H9 (cell line): ENCODE measurements at regions not wholly inside any gene's neighbourhood (a gene's known extent, or its start where the extent isn't known, plus 50 kb on each side); places are given as distances from the start of the nearest gene placed in this dataset.

Experiments used
- DNase-seq: peaks from one replicate; pipeline ENCODE4 v3.0.0-alpha.2; 2017
- H2AFZ ChIP-seq: one replicate; pipeline ENCODE4 v1.6.1; 2013; ENCODE audit warnings: mild to moderate bottlenecking, low read length, control low read depth, moderate library complexity
- H2AK5ac ChIP-seq: 2 replicates; pipeline ENCODE4 v1.6.1; 2013; ENCODE audit warnings: low read length, control low read depth, mixed read lengths; ENCODE audit not compliant: insufficient read length
- H2BK120ac ChIP-seq: one replicate; pipeline ENCODE4 v1.6.1; 2013; ENCODE audit warnings: low read depth, mild to moderate bottlenecking, low read length, control low read depth, inconsistent platforms; ENCODE audit not compliant: poor library complexity, severe bottlenecking
- H2BK12ac ChIP-seq: 2 replicates; pipeline ENCODE4 v1.6.1; 2013; ENCODE audit warnings: low read length, control low read depth, mixed read lengths, low read depth; ENCODE audit not compliant: insufficient read length
- H2BK15ac ChIP-seq: 2 replicates; pipeline ENCODE4 v1.6.1; 2013; ENCODE audit warnings: low read depth, low read length, control low read depth
- H2BK20ac ChIP-seq: one replicate; pipeline ENCODE4 v1.6.1; 2013; ENCODE audit warnings: low read depth, mild to moderate bottlenecking, low read length, control low read depth, inconsistent platforms; ENCODE audit not compliant: poor library complexity, severe bottlenecking
- H2BK5ac ChIP-seq: 2 replicates; pipeline ENCODE4 v1.6.1; 2013; ENCODE audit warnings: low read length, control low read depth, mixed read lengths; ENCODE audit not compliant: insufficient read length
- H3K14ac ChIP-seq: 2 replicates; pipeline ENCODE4 v1.6.1; 2013; ENCODE audit warnings: low read length, control low read depth; ENCODE audit not compliant: insufficient read depth
- H3K18ac ChIP-seq: 2 replicates; pipeline ENCODE4 v1.6.1; 2013; ENCODE audit warnings: low read depth, mild to moderate bottlenecking, mixed read lengths, low read length, control low read depth; ENCODE audit not compliant: insufficient read length
- H3K23ac ChIP-seq: 2 replicates; pipeline ENCODE4 v1.6.1; 2013; ENCODE audit warnings: low read length, control low read depth, mixed read lengths, low read depth; ENCODE audit not compliant: insufficient read length
- H3K23me2 ChIP-seq: 2 replicates; pipeline ENCODE4 v1.6.1; 2013; ENCODE audit warnings: low read depth, mild to moderate bottlenecking, mixed read lengths, low read length, control low read depth; ENCODE audit not compliant: insufficient read length, poor library complexity, severe bottlenecking
- H3K27ac ChIP-seq: 2 replicates; pipeline ENCODE4 v1.5.1; 2013; ENCODE audit warnings: low read length, control low read depth, mixed read lengths, low read depth; ENCODE audit not compliant: insufficient read length
- H3K27me3 ChIP-seq: 2 replicates; pipeline ENCODE4 v1.6.1; 2013; ENCODE audit warnings: low read length, control low read depth, inconsistent platforms; ENCODE audit not compliant: insufficient read depth
- H3K4ac ChIP-seq: 2 replicates; pipeline ENCODE4 v1.6.1; 2013; ENCODE audit warnings: low read depth, mild to moderate bottlenecking, control low read depth, inconsistent platforms, low read length, moderate library complexity
- H3K4me1 ChIP-seq: 2 replicates; pipeline ENCODE4 v1.6.1; 2013; ENCODE audit warnings: low read length, control low read depth, inconsistent platforms; ENCODE audit not compliant: insufficient read depth
- H3K4me2 ChIP-seq: 2 replicates; pipeline ENCODE4 v1.6.1; 2013; ENCODE audit warnings: low read length, control low read depth, mixed read lengths; ENCODE audit not compliant: insufficient read length, insufficient read depth
- H3K56ac ChIP-seq: 2 replicates; pipeline ENCODE4 v1.6.1; 2013; ENCODE audit warnings: low read depth, mild to moderate bottlenecking, mixed read lengths, low read length, control low read depth; ENCODE audit not compliant: insufficient read length
- H3K79me1 ChIP-seq: 2 replicates; pipeline ENCODE4 v1.6.1; 2013; ENCODE audit warnings: low read depth, mild to moderate bottlenecking, moderate library complexity, low read length, control low read depth, inconsistent platforms; ENCODE audit not compliant: insufficient read depth, poor library complexity, severe bottlenecking
- H3K79me2 ChIP-seq: 2 replicates; pipeline ENCODE4 v1.6.1; 2013; ENCODE audit warnings: low read length, control low read depth, inconsistent platforms; ENCODE audit not compliant: insufficient read depth
- H3K9ac ChIP-seq: 2 replicates; pipeline ENCODE4 v1.6.1; 2013; ENCODE audit warnings: low read length, control low read depth, mixed read lengths; ENCODE audit not compliant: insufficient read length; ENCODE audit errors: extremely low read depth
- H3K9me3 ChIP-seq: one replicate; pipeline ENCODE4 v1.6.1; 2013; ENCODE audit warnings: low read depth, low read length, inconsistent platforms; ENCODE audit not compliant: control insufficient read depth
- H3T11ph ChIP-seq: one replicate; pipeline ENCODE4 v1.6.1; 2013; ENCODE audit warnings: mild to moderate bottlenecking, low read length, control low read depth, inconsistent platforms
- H4K20me1 ChIP-seq: one replicate; pipeline ENCODE4 v1.6.1; 2013; ENCODE audit not compliant: control insufficient read depth, insufficient read length, insufficient read depth
- H4K5ac ChIP-seq: 2 replicates; pipeline ENCODE4 v1.6.1; 2013; ENCODE audit warnings: low read depth, mild to moderate bottlenecking, mixed read lengths, low read length, control low read depth; ENCODE audit not compliant: insufficient read length
- H4K8ac ChIP-seq: replicated peaks from 2 replicates; pipeline ENCODE4 v1.6.1; 2013; ENCODE audit warnings: low read length, control low read depth, mixed read lengths, low read depth; ENCODE audit not compliant: insufficient read length
- H4K91ac ChIP-seq: 2 replicates; pipeline ENCODE4 v1.6.1; 2013; ENCODE audit warnings: low read depth, mild to moderate bottlenecking, moderate library complexity, mixed read lengths, low read length, control low read depth; ENCODE audit not compliant: insufficient read length
- H3K27ac Mint-ChIP-seq, 3 experiments: 2 replicates in 2 of 3; 3 replicates in 1 of 3; pipeline ENCODE4 v1.8.0; 2020 to 2021; ENCODE audit warnings: mixed read lengths in 3 of 3, mild to moderate bottlenecking in 1 of 3, moderate library complexity in 1 of 3
- H3K27me3 Mint-ChIP-seq: 2 replicates; pipeline ENCODE4 v1.8.0; 2021; ENCODE audit warnings: low read depth, mild to moderate bottlenecking, moderate library complexity, mixed read lengths
- H3K36me3 Mint-ChIP-seq, 3 experiments: 2 replicates in 2 of 3; 3 replicates in 1 of 3; pipeline ENCODE4 v1.8.0; 2020 to 2021; ENCODE audit warnings: low read depth in 3 of 3, mixed read lengths in 3 of 3; ENCODE audit not compliant: insufficient read depth in 1 of 3
- H3K4me1 Mint-ChIP-seq, 2 experiments: 2 replicates each; pipeline ENCODE4 v1.8.0; 2020; ENCODE audit warnings: mixed read lengths in 2 of 2
- H3K4me3 Mint-ChIP-seq, 2 experiments: 2 replicates in 1 of 2; 3 replicates in 1 of 2; pipeline ENCODE4 v1.8.0; 2020 to 2021; ENCODE audit warnings: mild to moderate bottlenecking in 2 of 2, mixed read lengths in 2 of 2, moderate library complexity in 1 of 2
- H3K9me3 Mint-ChIP-seq, 2 experiments: 2 replicates in 1 of 2; 3 replicates in 1 of 2; pipeline ENCODE4 v1.8.0; 2020; ENCODE audit warnings: mild to moderate bottlenecking in 2 of 2, mixed read lengths in 2 of 2, moderate library complexity in 1 of 2
- WGBS: extraction: QIAGEN DNeasy Blood & Tissue Kit; methylation state at CpG from one replicate; pipeline ENCODE4 v1.1.7; 2013; ENCODE audit warnings: missing lambda C conversion rate, low lambda C conversion rate, mixed read lengths; ENCODE audit not compliant: insufficient read length; ENCODE audit errors: extremely low coverage; 5-methylcytosine and 5-hydroxymethylcytosine counted together
- TF ChIP-seq, protein P1 (sequence below): fragments of 200-600 bp; sonication (generic); conservative IDR thresholded peaks from 3 replicates; pipeline ENCODE4 v1.8.0; 2021; ENCODE audit warnings: antibody characterized with exemption, mild to moderate bottlenecking

GRCh38 chr3:34463414-34463813 is 665.0 kb downstream of the PDCD6IP start:
- Histone ChIP-seq H2BK20ac (no peak overlapping the region), H3K27me3 (no peaks in the 10 kb centered on the region), H3K23me2 (no peaks in the 10 kb centered on the region), H3K18ac (no peak overlapping the region), H3K14ac (no peak overlapping the region), H2BK12ac (no peak overlapping the region), H3K4me1 (no peaks in the 10 kb centered on the region), H3K9me3 (no peaks in the 10 kb centered on the region), H4K5ac (no peak overlapping the region), H3T11ph (no peak overlapping the region), H2AFZ (no peak overlapping the region), H3K79me1 (no peaks in the 10 kb centered on the region), H3K79me2 (no peaks in the 10 kb centered on the region), H3K4me2 (no peak overlapping the region), H2BK15ac (no peak overlapping the region), H2AK5ac (no peak overlapping the region), H3K27ac (no peak overlapping the region), H2BK120ac (no peak overlapping the region), H2BK5ac (no peak overlapping the region), H4K20me1 (no peaks in the 10 kb centered on the region), H3K4ac (no peak overlapping the region), H4K91ac (no peak overlapping the region), H3K23ac (no peak overlapping the region), H3K56ac (no peak overlapping the region), H3K9ac (no peak overlapping the region), H4K8ac (no peak overlapping the region)
- Mint-ChIP-seq H3K27me3 (no peaks in the 10 kb centered on the region; the same call in 1 of the 2 replicates), H3K27ac (no peak overlapping the region), H3K4me3 (no peak overlapping the region), H3K4me1 (0 out of 4 replicates have a peak, but pooled peaks cover 3% of the 10 kb centered on the region in 2 experiments), H3K36me3 (peaks cover 6 to 19% (median 14%) of the 10 kb centered on the region in 3 experiments; a peak in 6 of 7 replicates), H3K9me3 (peaks cover 19 to 28% of the 10 kb centered on the region in 2 experiments)
- WGBS = no CpG with 5 or more reads among the region's 1 CpG
- TF ChIP-seq, protein P1, sequence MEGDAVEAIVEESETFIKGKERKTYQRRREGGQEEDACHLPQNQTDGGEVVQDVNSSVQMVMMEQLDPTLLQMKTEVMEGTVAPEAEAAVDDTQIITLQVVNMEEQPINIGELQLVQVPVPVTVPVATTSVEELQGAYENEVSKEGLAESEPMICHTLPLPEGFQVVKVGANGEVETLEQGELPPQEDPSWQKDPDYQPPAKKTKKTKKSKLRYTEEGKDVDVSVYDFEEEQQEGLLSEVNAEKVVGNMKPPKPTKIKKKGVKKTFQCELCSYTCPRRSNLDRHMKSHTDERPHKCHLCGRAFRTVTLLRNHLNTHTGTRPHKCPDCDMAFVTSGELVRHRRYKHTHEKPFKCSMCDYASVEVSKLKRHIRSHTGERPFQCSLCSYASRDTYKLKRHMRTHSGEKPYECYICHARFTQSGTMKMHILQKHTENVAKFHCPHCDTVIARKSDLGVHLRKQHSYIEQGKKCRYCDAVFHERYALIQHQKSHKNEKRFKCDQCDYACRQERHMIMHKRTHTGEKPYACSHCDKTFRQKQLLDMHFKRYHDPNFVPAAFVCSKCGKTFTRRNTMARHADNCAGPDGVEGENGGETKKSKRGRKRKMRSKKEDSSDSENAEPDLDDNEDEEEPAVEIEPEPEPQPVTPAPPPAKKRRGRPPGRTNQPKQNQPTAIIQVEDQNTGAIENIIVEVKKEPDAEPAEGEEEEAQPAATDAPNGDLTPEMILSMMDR = no peak
- DNase-seq = no peak
